Activated naive CD4-positive, alpha-beta T cell treated with anti-CD3 and anti-CD28 coated beads for 36 hours (primary cell): ENCODE measurements at regions not wholly inside any gene's neighbourhood (a gene's known extent, or its start where the extent isn't known, plus 50 kb on each side); places are given as distances from the start of the nearest gene placed in this dataset.
"Not testable (repeated sequence)": the region's sequence is repeated elsewhere in the genome, so short reads cannot be mapped to it uniquely, and the experiment has no call there.

Source experiments
- CTCF ChIA-PET: fragments of 350-600 bp; sonication (Branson Sonifier 250); formaldehyde crosslinking; loops from one replicate; lab custom pipeline; 2021; ENCODE audit warnings: antibody characterized with exemption; lab: Charles Lee
- DNase-seq: peaks from one replicate; pipeline ENCODE4 v3.0.0-alpha.2; 2020
- H3K27ac Mint-ChIP-seq: one replicate; pipeline ENCODE4 v1.8.0; 2021; ENCODE audit warnings: mild to moderate bottlenecking, mixed read lengths
- H3K27me3 Mint-ChIP-seq: one replicate; pipeline ENCODE4 v1.8.0; 2021; ENCODE audit warnings: low read depth, mixed read lengths
- H3K36me3 Mint-ChIP-seq: one replicate; pipeline ENCODE4 v1.8.0; 2021; ENCODE audit warnings: low read depth, mixed read lengths
- H3K4me1 Mint-ChIP-seq: one replicate; pipeline ENCODE4 v1.8.0; 2021; ENCODE audit warnings: low read depth, mixed read lengths
- H3K4me3 Mint-ChIP-seq: one replicate; pipeline ENCODE4 v1.8.0; 2021; ENCODE audit warnings: mild to moderate bottlenecking, moderate library complexity, mixed read lengths
- H3K9me3 Mint-ChIP-seq: one replicate; pipeline ENCODE4 v1.8.0; 2021; ENCODE audit warnings: mixed read lengths
- intact Hi-C: fragments of 100-400 bp; cut with micrococcal nuclease; formaldehyde crosslinking; loops from one replicate; pipeline ENCODE4 v1.15.1; 2023

DNA sequence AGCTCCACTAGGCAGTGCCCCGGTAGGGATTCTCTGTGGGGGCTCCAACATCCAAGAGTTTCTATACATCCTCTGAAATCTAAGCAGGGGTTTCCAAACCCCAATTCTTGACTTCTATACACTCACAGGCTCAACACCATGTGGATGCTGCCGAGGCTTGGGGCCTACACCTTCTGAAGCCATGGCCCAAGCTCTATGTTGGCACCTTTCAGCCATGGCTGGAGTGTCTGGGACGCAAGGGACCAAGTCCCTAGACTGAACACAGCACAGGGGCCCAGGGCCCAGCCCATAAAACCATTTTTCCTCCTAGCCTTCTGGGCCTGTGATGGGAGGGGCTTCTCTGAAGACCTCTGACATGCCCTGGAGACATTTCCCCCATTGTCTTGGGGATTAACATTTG, 511.8 kb downstream of the TRAM1L1 start:
- H3K36me3 Mint-ChIP-seq: no peaks in the 10 kb centered on the region
- H3K4me1 Mint-ChIP-seq: no peaks in the 10 kb centered on the region

DNA sequence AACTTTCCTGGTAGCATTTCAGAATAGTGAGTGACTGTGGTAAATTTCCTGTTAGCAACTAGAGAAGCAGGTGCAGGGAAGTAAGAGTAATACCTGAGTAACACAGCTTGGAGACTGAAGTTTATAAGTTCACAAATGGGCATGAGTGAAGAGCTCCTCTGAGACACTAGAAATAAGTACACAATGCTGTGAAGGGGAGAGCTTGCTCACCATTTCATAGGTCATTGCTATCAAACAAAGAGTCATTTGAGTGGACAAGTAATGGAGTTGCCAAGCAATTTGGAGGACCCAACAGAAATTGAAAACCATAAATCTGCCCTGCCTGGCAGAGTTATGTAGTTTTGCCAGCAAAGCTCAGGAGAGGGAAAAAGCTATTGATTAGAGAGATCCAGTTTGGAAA, 523.6 kb downstream of the TRAM1L1 start:
- CTCF ChIA-PET: no interaction called here
- H3K4me1 Mint-ChIP-seq: no peaks in the 10 kb centered on the region
- no peaks in the 10 kb centered on the region for H3K27me3 Mint-ChIP-seq
- H3K9me3 Mint-ChIP-seq: peaks cover 22% of the 10 kb centered on the region
- H3K27ac Mint-ChIP-seq: no peak overlapping the region
- intact Hi-C loops: no loop called here
- no peak overlapping the region for H3K4me3 Mint-ChIP-seq
- no peak for DNase-seq
- no peaks in the 10 kb centered on the region for H3K36me3 Mint-ChIP-seq

More for the DNA sequence above, 511.8 kb downstream of the TRAM1L1 start:
- H3K4me3 Mint-ChIP-seq: no peak overlapping the region
- no peak overlapping the region for H3K27ac Mint-ChIP-seq
- intact Hi-C loops: no loop called here
- DNase-seq: no peak
- H3K27me3 Mint-ChIP-seq: no peaks in the 10 kb centered on the region
- peaks cover 8% of the 10 kb centered on the region for H3K9me3 Mint-ChIP-seq
- CTCF ChIA-PET: no interaction called here

DNA sequence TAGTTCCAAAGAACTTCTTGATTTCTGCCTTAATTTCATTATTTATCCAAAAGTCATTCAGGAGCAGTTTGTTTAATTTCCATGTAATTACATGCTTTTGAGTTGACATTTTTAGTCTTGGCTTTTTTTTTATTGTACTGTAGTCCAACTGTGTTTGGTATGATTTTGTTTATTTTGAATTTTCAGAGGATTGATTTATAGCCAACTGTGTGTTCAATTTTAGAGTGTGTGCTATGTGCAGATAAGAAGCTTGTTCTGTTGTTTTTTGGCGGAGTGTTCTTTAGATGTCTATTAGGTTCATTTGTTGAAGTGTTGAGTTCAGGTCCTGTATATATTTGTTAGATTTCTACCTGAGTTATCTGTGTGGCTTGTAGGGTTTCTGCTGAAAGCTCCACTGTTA, 533.6 kb downstream of the TRAM1L1 start:
- intact Hi-C loops: no loop called here
- Mint-ChIP-seq H3K27ac (no peak overlapping the region), H3K4me3 (no peak overlapping the region), H3K36me3 (no peaks in the 10 kb centered on the region), H3K4me1 (no peaks in the 10 kb centered on the region), H3K9me3 (peaks cover 2% of the 10 kb centered on the region), H3K27me3 (no peaks in the 10 kb centered on the region)
- CTCF ChIA-PET: no interaction called here
- DNase-seq: no peak

DNA sequence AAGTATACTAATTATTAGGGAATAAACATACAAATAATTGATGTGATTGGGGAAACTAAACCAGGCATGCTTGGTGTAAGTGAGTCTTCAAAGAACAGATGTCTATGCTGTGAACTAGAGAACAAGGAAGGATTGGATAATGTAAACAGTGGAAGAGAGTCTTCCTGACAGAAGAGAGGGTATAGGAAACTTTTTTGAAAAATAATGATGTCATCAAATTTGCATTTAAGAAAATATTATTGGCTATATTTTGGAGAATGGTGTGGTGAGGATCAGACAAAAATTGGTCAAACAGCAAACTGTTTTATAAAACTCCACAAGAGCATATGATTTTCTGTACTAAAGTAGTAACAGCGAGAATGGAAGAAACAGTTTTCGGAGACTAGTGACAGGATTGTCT, 537.7 kb downstream of the TRAM1L1 start:
- no peaks in the 10 kb centered on the region for H3K4me1 Mint-ChIP-seq
- H3K9me3 Mint-ChIP-seq: peaks cover 1% of the 10 kb centered on the region
- intact Hi-C loops: no loop called here
- no peaks in the 10 kb centered on the region for H3K27me3 Mint-ChIP-seq
- CTCF ChIA-PET: no interaction called here
- no peak overlapping the region for H3K4me3 Mint-ChIP-seq
- DNase-seq: no peak
- H3K36me3 Mint-ChIP-seq: no peaks in the 10 kb centered on the region
- H3K27ac Mint-ChIP-seq: no peak overlapping the region

DNA sequence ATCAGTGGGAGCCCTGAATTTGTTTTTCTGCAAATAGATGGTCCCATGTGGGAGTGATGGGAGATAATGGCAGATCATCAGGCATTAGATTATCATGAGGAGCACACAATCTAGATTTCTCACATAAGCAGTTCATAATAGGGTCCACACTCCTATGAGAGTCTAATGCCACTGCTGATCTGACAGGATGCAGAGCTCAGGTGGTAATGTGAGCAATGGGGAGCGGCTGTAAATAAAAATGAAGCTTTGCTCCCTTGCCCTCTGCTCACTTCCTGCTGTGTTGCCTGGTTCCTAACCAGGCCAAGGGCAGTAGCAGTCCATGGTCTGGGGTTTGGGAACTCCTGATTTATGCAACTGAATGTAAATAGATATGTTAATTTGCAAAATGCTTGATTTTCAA, 538.6 kb downstream of the TRAM1L1 start:
- Mint-ChIP-seq H3K4me1 (no peaks in the 10 kb centered on the region), H3K9me3 (peaks cover 1% of the 10 kb centered on the region), H3K27me3 (no peaks in the 10 kb centered on the region), H3K27ac (no peak overlapping the region), H3K36me3 (no peaks in the 10 kb centered on the region), H3K4me3 (no peak overlapping the region)
- no peak for DNase-seq
- CTCF ChIA-PET: no interaction called here
- intact Hi-C loops: no loop called here

DNA sequence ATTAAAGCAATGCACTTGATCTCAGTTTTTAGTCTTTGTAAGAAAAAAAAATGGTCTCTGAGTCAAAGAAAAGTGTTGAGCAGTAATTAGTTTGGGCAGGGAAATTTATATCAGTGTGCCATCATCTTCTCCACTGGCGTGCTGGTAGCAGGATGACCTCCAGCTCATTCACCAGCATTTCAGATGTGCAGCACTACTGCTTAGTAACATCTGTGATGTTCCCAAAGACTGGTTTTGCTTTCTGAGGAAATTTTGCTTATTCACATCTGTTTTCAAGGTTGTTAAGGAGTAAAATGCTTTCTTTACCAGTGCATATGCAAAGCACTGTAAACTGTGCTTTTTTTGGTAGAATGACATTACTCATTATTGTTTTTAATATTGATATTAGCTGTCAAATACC, 540.4 kb downstream of the TRAM1L1 start:
- intact Hi-C loops: no loop called here
- Mint-ChIP-seq H3K27me3 (no peaks in the 10 kb centered on the region), H3K9me3 (peaks cover 1% of the 10 kb centered on the region), H3K4me3 (no peak overlapping the region), H3K27ac (no peak overlapping the region), H3K4me1 (no peaks in the 10 kb centered on the region), H3K36me3 (no peaks in the 10 kb centered on the region)
- CTCF ChIA-PET: no interaction called here
- DNase-seq: no peak

DNA sequence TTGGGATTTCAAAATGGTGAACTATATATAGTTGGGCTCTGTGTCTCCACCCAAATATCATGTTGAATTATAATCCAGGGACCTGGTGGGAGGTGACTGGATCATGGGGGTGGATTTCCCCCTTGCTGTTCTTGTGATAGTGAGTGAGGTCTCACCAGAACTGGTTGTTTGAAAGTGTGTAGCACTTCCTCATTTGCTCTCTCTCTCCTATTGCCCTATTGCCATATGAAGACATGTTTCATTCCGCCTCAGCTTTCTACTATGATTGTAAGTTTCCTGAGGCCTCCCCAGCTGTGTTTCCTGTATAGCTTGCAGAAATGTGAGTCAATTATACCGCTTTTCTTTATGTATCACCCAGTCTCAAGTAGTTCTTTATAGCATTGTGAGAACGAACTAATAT, 545.6 kb downstream of the TRAM1L1 start:
- intact Hi-C loops: no loop called here
- H3K36me3 Mint-ChIP-seq: no peaks in the 10 kb centered on the region

DNA sequence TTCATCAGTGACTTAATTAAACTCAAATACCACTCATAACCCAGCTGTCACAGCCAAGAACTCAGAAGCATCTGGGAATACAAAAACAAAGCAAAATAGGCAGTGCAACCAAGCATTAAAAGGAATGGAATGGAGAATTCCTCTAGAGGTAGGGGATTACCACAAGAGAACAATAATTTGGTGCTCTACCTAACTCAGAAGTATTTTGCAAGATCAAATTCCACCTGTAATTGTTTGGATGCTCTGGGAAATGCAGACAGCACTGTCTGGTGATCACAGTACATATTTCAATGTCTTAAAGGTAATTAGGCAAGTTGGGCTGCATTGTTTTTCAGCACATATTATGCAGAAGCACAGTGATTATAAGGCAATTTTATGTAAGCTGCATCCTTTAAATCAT, 547.5 kb downstream of the TRAM1L1 start:
- Mint-ChIP-seq H3K36me3 (no peaks in the 10 kb centered on the region), H3K27me3 (no peaks in the 10 kb centered on the region), H3K4me1 (no peaks in the 10 kb centered on the region), H3K27ac (no peak overlapping the region), H3K9me3 (no peaks in the 10 kb centered on the region), H3K4me3 (no peak overlapping the region)
- intact Hi-C loops: no loop called here
- no peak for DNase-seq
- CTCF ChIA-PET: no interaction called here

More for the DNA sequence above, 545.6 kb downstream of the TRAM1L1 start:
- DNase-seq: no peak
- CTCF ChIA-PET: no interaction called here
- Mint-ChIP-seq H3K27me3 (no peaks in the 10 kb centered on the region), H3K27ac (no peak overlapping the region), H3K9me3 (no peaks in the 10 kb centered on the region), H3K4me3 (no peak overlapping the region), H3K4me1 (no peaks in the 10 kb centered on the region)

DNA sequence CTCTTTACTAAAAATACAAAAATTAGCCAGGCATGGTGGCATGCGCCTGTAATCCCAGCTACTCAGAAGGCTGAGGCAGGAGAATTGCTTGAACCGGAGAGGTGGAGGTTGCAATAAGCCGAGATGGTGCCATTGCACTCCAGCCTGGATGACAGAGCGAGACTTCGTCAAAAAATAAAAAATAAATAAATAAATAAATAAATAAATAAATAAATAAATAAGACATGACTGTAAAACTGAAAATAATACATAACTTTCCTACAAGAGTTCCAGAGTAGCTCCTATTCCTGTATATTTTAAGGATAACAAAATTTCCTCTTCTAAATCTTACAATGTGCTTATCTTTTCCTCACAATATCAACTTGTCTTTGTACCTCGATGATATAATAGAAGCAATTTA, 549.4 kb downstream of the TRAM1L1 start:
- H3K36me3 Mint-ChIP-seq, H3K27me3 Mint-ChIP-seq, H3K4me1 Mint-ChIP-seq, H3K9me3 Mint-ChIP-seq, H3K27ac Mint-ChIP-seq, H3K4me3 Mint-ChIP-seq, CTCF ChIA-PET, intact Hi-C loops, DNase-seq: not testable (repeated sequence)

DNA sequence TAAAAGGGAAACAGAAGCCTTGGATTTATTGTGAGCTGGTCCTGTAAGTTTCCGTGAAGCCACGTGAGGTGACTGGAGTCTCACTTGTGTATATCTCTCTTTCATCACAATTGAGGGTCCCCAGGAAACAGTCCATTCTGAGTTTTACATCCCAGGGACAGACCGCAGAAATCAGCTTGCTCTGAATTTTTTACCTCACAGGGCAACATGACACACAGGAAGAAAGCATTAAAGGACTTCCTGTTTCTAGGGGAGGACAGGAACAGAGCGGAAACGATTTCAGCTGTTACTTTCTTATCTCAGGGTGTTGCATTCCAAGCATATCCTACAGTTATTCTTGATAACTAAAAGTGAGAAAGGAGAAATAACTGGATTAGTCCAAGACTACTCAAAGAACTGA, 553.5 kb downstream of the TRAM1L1 start:
- intact Hi-C loops: no loop called here
- Mint-ChIP-seq H3K9me3 (peaks cover 2% of the 10 kb centered on the region), H3K27me3 (no peaks in the 10 kb centered on the region), H3K27ac (no peak overlapping the region), H3K36me3 (no peaks in the 10 kb centered on the region), H3K4me1 (peaks cover 3% of the 10 kb centered on the region), H3K4me3 (no peak overlapping the region)
- CTCF ChIA-PET: interaction anchor here (0.5 to 0.6 kb wide), 2 partner anchors 14 to 818 kb away, joined by 3 to 6 read pairs; no protein-coding TSS in a partner anchor
- peak; percentile 8 for DNase-seq

DNA sequence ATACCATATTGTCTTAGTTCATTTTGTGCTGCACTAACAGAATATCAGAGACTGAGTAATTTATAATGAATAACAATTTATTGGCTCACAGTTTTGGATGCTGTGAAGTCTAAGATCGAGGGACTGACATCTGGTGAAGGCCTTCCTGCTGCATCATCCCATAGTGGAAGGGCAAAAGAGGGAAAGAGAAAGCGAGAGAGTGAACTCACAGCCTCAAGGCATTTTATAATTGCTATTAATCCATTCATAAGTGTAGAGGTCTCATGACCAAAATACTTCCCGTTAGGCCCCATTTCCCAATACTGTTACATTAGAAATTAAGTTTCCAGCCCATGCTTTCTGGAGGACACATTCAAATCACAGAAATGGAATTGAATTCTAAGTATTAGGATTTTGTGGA, 554.4 kb downstream of the TRAM1L1 start:
- Mint-ChIP-seq H3K27me3 (no peaks in the 10 kb centered on the region), H3K9me3 (peaks cover 2% of the 10 kb centered on the region), H3K36me3 (no peaks in the 10 kb centered on the region), H3K4me3 (no peak overlapping the region), H3K27ac (no peak overlapping the region), H3K4me1 (peaks cover 3% of the 10 kb centered on the region)
- DNase-seq: no peak
- intact Hi-C loops: no loop called here
- CTCF ChIA-PET: no interaction called here

DNA sequence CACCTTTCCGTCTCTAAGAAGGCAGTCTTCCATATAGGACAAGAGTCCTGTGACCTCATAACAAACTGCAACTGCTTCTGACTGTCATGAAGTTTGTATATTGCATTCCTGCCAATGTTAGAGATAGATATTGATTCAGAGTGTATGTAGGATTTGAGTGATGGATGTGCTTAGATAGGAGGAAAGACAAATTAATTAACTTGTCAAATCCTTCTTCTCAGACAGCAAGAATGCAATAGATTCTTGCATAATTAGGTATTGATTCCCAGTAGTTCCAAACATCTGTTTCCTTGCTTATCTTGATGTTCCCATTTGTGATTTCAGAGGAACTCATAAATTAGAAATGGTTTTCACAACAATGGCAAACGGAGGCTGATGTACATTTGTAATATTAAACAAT, 555.3 kb downstream of the TRAM1L1 start:
- Mint-ChIP-seq H3K4me3 (no peak overlapping the region), H3K27me3 (no peaks in the 10 kb centered on the region), H3K27ac (no peak overlapping the region), H3K4me1 (peaks cover 3% of the 10 kb centered on the region), H3K9me3 (peaks cover 2% of the 10 kb centered on the region), H3K36me3 (no peaks in the 10 kb centered on the region)
- CTCF ChIA-PET: no interaction called here
- intact Hi-C loops: no loop called here
- no peak for DNase-seq

DNA sequence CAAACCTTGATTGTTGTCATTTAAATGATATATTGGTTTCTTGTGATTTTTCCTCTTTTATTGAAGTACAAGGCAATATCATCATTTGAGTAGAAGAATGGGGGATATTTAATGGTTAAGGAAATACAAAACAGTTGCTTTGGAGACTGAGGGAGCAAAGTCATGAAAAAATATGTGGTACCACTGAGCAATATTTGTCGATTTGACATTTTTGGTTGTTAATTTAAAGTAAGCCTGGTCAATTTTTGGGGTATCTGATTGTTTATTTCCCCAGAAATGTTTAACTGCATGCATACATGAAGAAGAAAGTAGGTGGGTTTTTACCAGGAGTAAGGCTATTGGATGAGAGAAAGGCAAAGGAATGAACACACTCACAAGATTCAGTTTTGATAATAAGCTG, 556.2 kb downstream of the TRAM1L1 start:
- DNase-seq: no peak
- Mint-ChIP-seq H3K27me3 (no peaks in the 10 kb centered on the region), H3K4me1 (peaks cover 3% of the 10 kb centered on the region), H3K9me3 (peaks cover 2% of the 10 kb centered on the region), H3K4me3 (no peak overlapping the region), H3K27ac (no peak overlapping the region), H3K36me3 (no peaks in the 10 kb centered on the region)
- intact Hi-C loops: no loop called here
- CTCF ChIA-PET: interaction anchor here (0.5 kb wide), 1 partner anchor 936 kb away, joined by 4 read pairs; no protein-coding TSS in a partner anchor

DNA sequence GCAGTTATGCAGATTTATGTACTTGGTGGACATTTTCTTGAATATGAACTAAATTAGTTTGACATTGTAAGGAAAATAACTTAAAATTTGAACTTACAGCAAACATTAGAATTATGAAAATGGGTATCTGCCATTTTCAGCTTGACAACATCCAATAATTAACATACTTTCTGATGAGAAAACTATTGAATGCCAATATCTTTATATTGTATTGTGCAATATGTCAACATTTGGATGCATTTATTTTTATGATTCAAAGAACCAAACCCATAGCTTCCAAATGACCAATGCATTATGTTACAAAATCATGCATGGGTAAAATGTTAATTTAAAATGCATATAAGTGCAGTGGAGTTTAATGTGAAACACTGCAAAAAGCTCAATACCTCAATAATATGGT, 562.5 kb downstream of the TRAM1L1 start:
- Mint-ChIP-seq H3K27me3 (no peaks in the 10 kb centered on the region), H3K36me3 (no peaks in the 10 kb centered on the region), H3K27ac (no peak overlapping the region), H3K9me3 (peaks cover 7% of the 10 kb centered on the region), H3K4me1 (no peaks in the 10 kb centered on the region), H3K4me3 (no peak overlapping the region)
- DNase-seq: no peak
- intact Hi-C loops: no loop called here
- CTCF ChIA-PET: no interaction called here
